ENCODE measurements at regions not wholly inside any gene's neighbourhood (a gene's known extent, or its start where the extent isn't known, plus 50 kb on each side); places are given as distances from the start of the nearest gene placed in this dataset.

DNA sequence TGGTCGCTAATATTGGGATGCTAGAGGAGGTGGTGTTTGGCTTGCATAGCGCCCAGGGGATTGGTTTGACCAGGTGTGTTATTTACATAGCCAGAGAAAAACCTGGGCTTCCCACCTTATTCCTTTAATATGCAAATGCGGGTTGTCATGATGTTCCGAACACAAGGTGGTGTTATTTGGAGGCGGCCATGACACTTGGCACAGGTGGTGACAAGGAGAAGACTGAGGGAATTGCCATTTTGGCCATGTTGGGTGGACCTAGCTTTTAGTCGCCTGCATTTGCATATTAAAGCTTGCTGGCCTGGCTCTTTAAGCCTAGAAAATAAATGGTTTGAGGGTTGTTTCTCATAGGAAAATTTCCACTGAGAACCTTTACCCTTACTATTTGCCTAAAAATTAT is 490.5 kb downstream of the SIPA1L2 start (continued):
- TF ChIP-seq, protein P1, sequence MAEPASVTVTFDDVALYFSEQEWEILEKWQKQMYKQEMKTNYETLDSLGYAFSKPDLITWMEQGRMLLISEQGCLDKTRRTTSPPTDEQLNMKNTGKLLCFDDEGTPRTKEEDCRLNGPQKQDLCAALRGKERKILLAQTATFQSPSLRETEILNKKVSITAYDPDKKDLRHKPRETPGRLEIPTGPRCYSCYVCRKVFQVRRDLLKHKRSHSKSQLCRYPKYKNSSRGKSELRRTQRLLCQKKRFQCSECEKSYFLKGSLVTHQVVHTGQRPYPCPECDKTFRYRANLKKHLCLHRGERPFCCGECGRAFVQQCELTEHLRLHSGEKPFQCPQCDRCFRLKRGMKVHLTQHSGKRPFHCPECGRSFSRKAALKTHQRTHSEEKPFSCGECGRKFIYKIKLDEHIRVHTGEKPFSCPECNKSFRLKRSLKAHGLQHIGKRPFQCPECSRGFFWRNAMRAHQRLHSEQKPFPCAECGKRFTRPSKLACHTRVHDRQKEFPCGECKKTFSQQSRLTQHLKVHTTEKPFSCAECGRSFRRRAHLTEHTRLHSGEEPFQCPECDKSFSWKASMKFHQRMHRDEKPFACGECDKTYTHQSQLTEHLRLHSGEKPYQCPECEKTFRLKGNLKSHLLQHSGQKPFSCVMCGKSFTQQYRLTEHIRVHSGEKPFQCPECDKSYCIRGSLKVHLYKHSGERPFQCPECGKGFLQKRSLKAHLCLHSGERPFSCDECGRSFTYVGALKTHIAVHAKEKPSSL (CRISPR knock-in tag; conservative IDR thresholded peaks at IDR 0.05): 0 out of 2 replicates have a peak, but pooled peaks have one; percentile 58
- TF ChIP-seq ZBTB21 (CRISPR knock-in tag; IDR thresholded peaks at IDR 0.05; ENCODE audit: borderline replicate concordance): no peak
- TF ChIP-seq ETV6 (CRISPR knock-in tag; IDR thresholded peaks at IDR 0.05): no peak
- TF ChIP-seq, protein P2, sequence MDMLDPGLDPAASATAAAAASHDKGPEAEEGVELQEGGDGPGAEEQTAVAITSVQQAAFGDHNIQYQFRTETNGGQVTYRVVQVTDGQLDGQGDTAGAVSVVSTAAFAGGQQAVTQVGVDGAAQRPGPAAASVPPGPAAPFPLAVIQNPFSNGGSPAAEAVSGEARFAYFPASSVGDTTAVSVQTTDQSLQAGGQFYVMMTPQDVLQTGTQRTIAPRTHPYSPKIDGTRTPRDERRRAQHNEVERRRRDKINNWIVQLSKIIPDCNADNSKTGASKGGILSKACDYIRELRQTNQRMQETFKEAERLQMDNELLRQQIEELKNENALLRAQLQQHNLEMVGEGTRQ (CRISPR knock-in tag; IDR thresholded peaks at IDR 0.05): no peak
- TF ChIP-seq, protein P3, sequence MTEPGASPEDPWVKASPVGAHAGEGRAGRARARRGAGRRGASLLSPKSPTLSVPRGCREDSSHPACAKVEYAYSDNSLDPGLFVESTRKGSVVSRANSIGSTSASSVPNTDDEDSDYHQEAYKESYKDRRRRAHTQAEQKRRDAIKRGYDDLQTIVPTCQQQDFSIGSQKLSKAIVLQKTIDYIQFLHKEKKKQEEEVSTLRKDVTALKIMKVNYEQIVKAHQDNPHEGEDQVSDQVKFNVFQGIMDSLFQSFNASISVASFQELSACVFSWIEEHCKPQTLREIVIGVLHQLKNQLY (CRISPR knock-in tag; IDR thresholded peaks at IDR 0.05): no peak
- TF ChIP-seq, protein P4, sequence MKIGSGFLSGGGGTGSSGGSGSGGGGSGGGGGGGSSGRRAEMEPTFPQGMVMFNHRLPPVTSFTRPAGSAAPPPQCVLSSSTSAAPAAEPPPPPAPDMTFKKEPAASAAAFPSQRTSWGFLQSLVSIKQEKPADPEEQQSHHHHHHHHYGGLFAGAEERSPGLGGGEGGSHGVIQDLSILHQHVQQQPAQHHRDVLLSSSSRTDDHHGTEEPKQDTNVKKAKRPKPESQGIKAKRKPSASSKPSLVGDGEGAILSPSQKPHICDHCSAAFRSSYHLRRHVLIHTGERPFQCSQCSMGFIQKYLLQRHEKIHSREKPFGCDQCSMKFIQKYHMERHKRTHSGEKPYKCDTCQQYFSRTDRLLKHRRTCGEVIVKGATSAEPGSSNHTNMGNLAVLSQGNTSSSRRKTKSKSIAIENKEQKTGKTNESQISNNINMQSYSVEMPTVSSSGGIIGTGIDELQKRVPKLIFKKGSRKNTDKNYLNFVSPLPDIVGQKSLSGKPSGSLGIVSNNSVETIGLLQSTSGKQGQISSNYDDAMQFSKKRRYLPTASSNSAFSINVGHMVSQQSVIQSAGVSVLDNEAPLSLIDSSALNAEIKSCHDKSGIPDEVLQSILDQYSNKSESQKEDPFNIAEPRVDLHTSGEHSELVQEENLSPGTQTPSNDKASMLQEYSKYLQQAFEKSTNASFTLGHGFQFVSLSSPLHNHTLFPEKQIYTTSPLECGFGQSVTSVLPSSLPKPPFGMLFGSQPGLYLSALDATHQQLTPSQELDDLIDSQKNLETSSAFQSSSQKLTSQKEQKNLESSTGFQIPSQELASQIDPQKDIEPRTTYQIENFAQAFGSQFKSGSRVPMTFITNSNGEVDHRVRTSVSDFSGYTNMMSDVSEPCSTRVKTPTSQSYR (CRISPR knock-in tag; IDR thresholded peaks at IDR 0.05): no peak
- TF ChIP-seq ZNF671 (CRISPR knock-in tag; IDR thresholded peaks at IDR 0.05): peak; percentile 61; the same call in 1 of the 2 replicates
- TF ChIP-seq FOXP1 (CRISPR knock-in tag; IDR thresholded peaks at IDR 0.05; ENCODE audit: borderline replicate concordance): no peak
- no peak for TF ChIP-seq OVOL2 (CRISPR knock-in tag; IDR thresholded peaks at IDR 0.05; ENCODE audit: borderline replicate concordance)
- TF ChIP-seq FOXJ3 (CRISPR knock-in tag; IDR thresholded peaks at IDR 0.05; ENCODE audit: borderline replicate concordance): no peak
- TF ChIP-seq ZNF121 (CRISPR knock-in tag; IDR thresholded peaks at IDR 0.05): no peak
- TF ChIP-seq, protein P5, sequence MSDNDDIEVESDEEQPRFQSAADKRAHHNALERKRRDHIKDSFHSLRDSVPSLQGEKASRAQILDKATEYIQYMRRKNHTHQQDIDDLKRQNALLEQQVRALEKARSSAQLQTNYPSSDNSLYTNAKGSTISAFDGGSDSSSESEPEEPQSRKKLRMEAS (CRISPR knock-in tag; IDR thresholded peaks at IDR 0.05): peak; percentile 36; the same call in 1 of the 2 replicates
- no peak for TF ChIP-seq HMGA2 (CRISPR knock-in tag; IDR thresholded peaks at IDR 0.05)
- TF ChIP-seq EMX1 (CRISPR knock-in tag; IDR thresholded peaks at IDR 0.05): no peak
- no peak for TF ChIP-seq KAT7 (CRISPR knock-in tag; IDR thresholded peaks at IDR 0.05; ENCODE audit: borderline replicate concordance)
- no peak for TF ChIP-seq NR1H2 (CRISPR knock-in tag; IDR thresholded peaks at IDR 0.05)
- TF ChIP-seq, protein P6, sequence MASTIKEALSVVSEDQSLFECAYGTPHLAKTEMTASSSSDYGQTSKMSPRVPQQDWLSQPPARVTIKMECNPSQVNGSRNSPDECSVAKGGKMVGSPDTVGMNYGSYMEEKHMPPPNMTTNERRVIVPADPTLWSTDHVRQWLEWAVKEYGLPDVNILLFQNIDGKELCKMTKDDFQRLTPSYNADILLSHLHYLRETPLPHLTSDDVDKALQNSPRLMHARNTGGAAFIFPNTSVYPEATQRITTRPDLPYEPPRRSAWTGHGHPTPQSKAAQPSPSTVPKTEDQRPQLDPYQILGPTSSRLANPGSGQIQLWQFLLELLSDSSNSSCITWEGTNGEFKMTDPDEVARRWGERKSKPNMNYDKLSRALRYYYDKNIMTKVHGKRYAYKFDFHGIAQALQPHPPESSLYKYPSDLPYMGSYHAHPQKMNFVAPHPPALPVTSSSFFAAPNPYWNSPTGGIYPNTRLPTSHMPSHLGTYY (CRISPR knock-in tag; IDR thresholded peaks at IDR 0.05): peak; percentile 37; the same call in 1 of the 2 replicates
- no peak for TF ChIP-seq ZNF396 (CRISPR knock-in tag; IDR thresholded peaks at IDR 0.05; ENCODE audit: borderline replicate concordance)

DNA sequence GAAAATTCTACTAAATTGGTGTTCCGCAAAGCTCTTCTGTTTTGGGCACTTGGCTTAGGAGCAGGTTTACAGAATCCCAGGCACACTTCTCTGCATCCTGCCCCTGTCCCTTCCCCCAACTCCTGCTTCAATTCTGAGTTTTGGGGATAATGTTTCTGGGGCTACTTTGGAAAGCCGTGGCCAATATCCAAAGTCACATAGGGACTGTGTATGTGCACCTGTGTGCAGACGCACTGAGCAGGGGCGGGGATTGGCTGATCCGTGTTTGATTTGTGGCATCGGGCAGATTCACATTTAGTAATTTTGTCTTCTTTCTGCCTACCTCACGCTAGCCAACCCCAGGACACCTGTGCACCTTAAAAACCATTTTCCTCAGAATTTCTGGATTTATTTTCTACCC is 491.9 kb downstream of the SIPA1L2 start:
- Mint-ChIP-seq H3K4me3 (no peak overlapping the region), H3K9me3 (peaks cover 28% of the 10 kb centered on the region), H3K36me3 (peaks cover 74% of the 10 kb centered on the region), H3K27ac (peak overlapping the region; percentile 67), H3K27me3 (ENCODE audit: low read depth) (no peaks in the 10 kb centered on the region), H3K4me1 (peaks cover 68% of the 10 kb centered on the region)
- CTCF ChIA-PET: interaction anchor here (0.7 kb wide), 1 partner anchor 268 kb away, joined by 4 read pairs; no protein-coding TSS in a partner anchor
- DNase-seq (ENCODE audit: low spot score): no peak
- ATAC-seq: no peak
- POLR2A ChIA-PET: interaction anchor here (0.7 kb wide), 1 partner anchor 163 kb away, joined by 6 read pairs; no protein-coding TSS in a partner anchor
- TF ChIP-seq EMX1 (CRISPR knock-in tag; IDR thresholded peaks at IDR 0.05) (0 out of 2 replicates have a peak, but pooled peaks have one; percentile 62), FOXK1 (CRISPR knock-in tag; IDR thresholded peaks at IDR 0.05) (no peak), TP53 (CRISPR knock-in tag; IDR thresholded peaks at IDR 0.05) (no peak)
- TF ChIP-seq, protein P7, sequence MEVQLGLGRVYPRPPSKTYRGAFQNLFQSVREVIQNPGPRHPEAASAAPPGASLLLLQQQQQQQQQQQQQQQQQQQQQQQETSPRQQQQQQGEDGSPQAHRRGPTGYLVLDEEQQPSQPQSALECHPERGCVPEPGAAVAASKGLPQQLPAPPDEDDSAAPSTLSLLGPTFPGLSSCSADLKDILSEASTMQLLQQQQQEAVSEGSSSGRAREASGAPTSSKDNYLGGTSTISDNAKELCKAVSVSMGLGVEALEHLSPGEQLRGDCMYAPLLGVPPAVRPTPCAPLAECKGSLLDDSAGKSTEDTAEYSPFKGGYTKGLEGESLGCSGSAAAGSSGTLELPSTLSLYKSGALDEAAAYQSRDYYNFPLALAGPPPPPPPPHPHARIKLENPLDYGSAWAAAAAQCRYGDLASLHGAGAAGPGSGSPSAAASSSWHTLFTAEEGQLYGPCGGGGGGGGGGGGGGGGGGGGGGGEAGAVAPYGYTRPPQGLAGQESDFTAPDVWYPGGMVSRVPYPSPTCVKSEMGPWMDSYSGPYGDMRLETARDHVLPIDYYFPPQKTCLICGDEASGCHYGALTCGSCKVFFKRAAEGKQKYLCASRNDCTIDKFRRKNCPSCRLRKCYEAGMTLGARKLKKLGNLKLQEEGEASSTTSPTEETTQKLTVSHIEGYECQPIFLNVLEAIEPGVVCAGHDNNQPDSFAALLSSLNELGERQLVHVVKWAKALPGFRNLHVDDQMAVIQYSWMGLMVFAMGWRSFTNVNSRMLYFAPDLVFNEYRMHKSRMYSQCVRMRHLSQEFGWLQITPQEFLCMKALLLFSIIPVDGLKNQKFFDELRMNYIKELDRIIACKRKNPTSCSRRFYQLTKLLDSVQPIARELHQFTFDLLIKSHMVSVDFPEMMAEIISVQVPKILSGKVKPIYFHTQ (CRISPR knock-in tag; IDR thresholded peaks at IDR 0.05): peak; percentile 91
- TF ChIP-seq, protein P8, sequence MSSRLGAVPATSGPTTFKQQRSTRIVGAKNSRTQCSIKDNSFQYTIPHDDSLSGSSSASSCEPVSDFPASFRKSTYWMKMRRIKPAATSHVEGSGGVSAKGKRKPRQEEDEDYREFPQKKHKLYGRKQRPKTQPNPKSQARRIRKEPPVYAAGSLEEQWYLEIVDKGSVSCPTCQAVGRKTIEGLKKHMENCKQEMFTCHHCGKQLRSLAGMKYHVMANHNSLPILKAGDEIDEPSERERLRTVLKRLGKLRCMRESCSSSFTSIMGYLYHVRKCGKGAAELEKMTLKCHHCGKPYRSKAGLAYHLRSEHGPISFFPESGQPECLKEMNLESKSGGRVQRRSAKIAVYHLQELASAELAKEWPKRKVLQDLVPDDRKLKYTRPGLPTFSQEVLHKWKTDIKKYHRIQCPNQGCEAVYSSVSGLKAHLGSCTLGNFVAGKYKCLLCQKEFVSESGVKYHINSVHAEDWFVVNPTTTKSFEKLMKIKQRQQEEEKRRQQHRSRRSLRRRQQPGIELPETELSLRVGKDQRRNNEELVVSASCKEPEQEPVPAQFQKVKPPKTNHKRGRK (CRISPR knock-in tag; IDR thresholded peaks at IDR 0.05; ENCODE audit: borderline replicate concordance): no peak
